Thyroid gland (tissue), 4 donors: ENCODE measurements at regions not wholly inside any gene's neighbourhood (a gene's known extent, or its start where the extent isn't known, plus 50 kb on each side); places are given as distances from the start of the nearest gene placed in this dataset.
A peak's percentile ranks its signal among the peaks of the same experiment; 100 is the strongest.

ENCODE experiments used
- DNase-seq, 2 donors: peaks; one replicate each; pipeline ENCODE4 v3.0.0-alpha.2; 2019
- H3K27ac ChIP-seq, 3 donors: fragments of 200-600 bp; sonication (generic); 1 replicate in 2 of 3; 2 replicates in 1 of 3; pipeline ENCODE4 v1.5.1; 2016 to 2019; ENCODE audit warnings: mild to moderate bottlenecking in 1 of 3, moderate library complexity in 1 of 3
- H3K27me3 ChIP-seq: fragments of 200-600 bp; sonication (generic); one replicate; pipeline ENCODE4 v1.5.1; 2019
- H3K36me3 ChIP-seq, 2 donors: fragments of 200-600 bp; sonication (generic); one replicate each; pipeline ENCODE4 v1.5.1; 2016 to 2019
- H3K4me1 ChIP-seq, 2 donors: fragments of 200-600 bp; sonication (generic); one replicate each; pipeline ENCODE4 v1.5.1; 2017 to 2019
- H3K4me3 ChIP-seq, 3 donors: fragments of 200-600 bp; sonication (generic); replicated peaks in 1 of 3; 1 replicate in 2 of 3; 2 replicates in 1 of 3; pipeline ENCODE4 v1.5.1; 2016; ENCODE audit warnings: mild to moderate bottlenecking in 1 of 3
- H3K9me3 ChIP-seq: fragments of 200-600 bp; sonication (generic); one replicate; pipeline ENCODE4 v1.5.1; 2017
- CTCF ChIP-seq, 6 experiments: fragments of 200-600 bp in 3 of 6; fragments of 450-650 bp in 3 of 6; sonication (generic) in 3 of 6; IDR thresholded peaks; one replicate each; pipeline ENCODE4 v1.5.1; 2016 to 2019; ENCODE audit warnings: antibody characterized with exemption in 6 of 6, mild to moderate bottlenecking in 2 of 6, inconsistent platforms in 1 of 6, moderate library complexity in 1 of 6
- POLR2A ChIP-seq, 2 donors: fragments of 450-650 bp; IDR thresholded peaks; one replicate each; pipeline ENCODE4 v1.6.1; 2017; ENCODE audit warnings: antibody characterized with exemption in 2 of 2, mild to moderate bottlenecking in 2 of 2, moderate library complexity in 1 of 2
- WGBS, 2 donors: methylation state at CpG; one replicate each; pipeline ENCODE4 v1.1.5; 2017; 5-methylcytosine and 5-hydroxymethylcytosine counted together
- intact Hi-C: fragments of 100-400 bp; cut with DNase I; formaldehyde crosslinking; loops from one replicate; pipeline ENCODE4 v1.15.1; 2023

- H3K36me3 ChIP-seq = no peaks in the 10 kb centered on the region
- intact Hi-C loops = no loop called here
- H3K4me3 ChIP-seq = no peak overlapping the region
- TF ChIP-seq POLR2A (IDR thresholded peaks at IDR 0.05) = no peak
- no peak for TF ChIP-seq CTCF (IDR thresholded peaks at IDR 0.05)
- no peaks in the 10 kb centered on the region for H3K9me3 ChIP-seq
- H3K27ac ChIP-seq = no peak overlapping the region
- 37 to 43% methylated on average over 1 of the region's 1 CpG for WGBS, 2 donors
- DNase-seq = peak; percentile 9 to 17
- peaks cover 0 to 4% of the 10 kb centered on the region in 2 donors for H3K4me1 ChIP-seq
- H3K27me3 ChIP-seq = no peaks in the 10 kb centered on the region
Observed at GRCh38 chr5:39486361-39486760, 61.6 kb upstream of the DAB2 start.

DNA sequence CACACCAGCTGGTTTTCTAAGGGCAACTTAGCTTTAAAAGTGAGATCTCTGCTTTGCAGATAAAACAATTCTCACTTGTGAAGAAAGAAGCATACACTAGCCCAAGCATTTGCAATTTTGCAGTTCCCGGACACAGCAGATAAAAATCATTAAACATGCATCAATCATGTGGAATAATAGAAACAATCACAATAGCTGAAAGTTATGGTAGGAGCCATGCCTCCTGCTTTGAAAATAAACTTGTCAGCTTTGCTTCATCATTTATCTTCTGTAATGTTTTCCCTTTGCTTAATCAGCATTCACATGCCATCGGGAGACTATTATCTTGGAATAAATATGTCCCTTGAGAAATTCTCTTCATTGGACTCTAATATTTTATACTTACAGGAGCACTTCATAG, 60.3 kb upstream of the DAB2 start:
- Histone ChIP-seq H3K27ac (no peak overlapping the region), H3K27me3 (no peaks in the 10 kb centered on the region), H3K9me3 (no peaks in the 10 kb centered on the region), H3K4me1 (peaks cover 0 to 4% of the 10 kb centered on the region in 2 donors), H3K4me3 (no peak overlapping the region), H3K36me3 (no peaks in the 10 kb centered on the region)
- no peak for DNase-seq
- 57 to 66% methylated on average over 2 of the region's 2 CpGs for WGBS, 2 donors
- intact Hi-C loops = no loop called here
- TF ChIP-seq CTCF (IDR thresholded peaks at IDR 0.05) = no peak
- TF ChIP-seq POLR2A (IDR thresholded peaks at IDR 0.05) = no peak

- Histone ChIP-seq H3K4me3 (no peak overlapping the region), H3K9me3 (no peaks in the 10 kb centered on the region), H3K4me1 (peaks cover 0 to 4% of the 10 kb centered on the region in 2 donors), H3K36me3 (no peaks in the 10 kb centered on the region), H3K27me3 (no peaks in the 10 kb centered on the region), H3K27ac (no peak overlapping the region)
- 70 to 93% methylated on average over 1 of the region's 1 CpG for WGBS, 2 donors
- no peak for TF ChIP-seq POLR2A (IDR thresholded peaks at IDR 0.05)
- no peak for TF ChIP-seq CTCF (IDR thresholded peaks at IDR 0.05)
- DNase-seq = no peak
- intact Hi-C loops = no loop called here
Observed at GRCh38 chr5:39484673-39485072, 59.9 kb upstream of the DAB2 start.

DNA sequence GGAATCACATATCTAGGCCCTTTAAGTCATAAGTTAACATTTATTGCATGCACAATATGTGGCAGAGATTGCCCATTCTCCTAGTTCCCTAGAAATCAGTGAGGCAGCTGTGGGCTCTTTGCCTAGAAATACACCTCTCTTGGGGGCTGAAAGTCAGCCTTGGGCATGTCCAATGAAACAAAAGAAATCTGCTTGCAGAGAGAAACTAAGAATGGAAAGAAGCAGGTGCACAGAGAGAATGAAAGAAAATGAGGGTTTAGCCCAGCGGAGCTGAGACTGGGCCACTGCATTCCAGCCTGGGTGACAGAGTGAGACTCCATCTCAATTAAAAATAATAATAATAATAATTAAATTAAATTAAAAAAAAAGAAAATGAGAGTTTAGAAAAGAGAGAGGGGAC, 57.3 kb upstream of the DAB2 start:
- Histone ChIP-seq H3K36me3 (no peaks in the 10 kb centered on the region), H3K4me3 (no peak overlapping the region), H3K27ac (no peak overlapping the region), H3K4me1 (peaks cover 0 to 4% of the 10 kb centered on the region in 2 donors), H3K9me3 (no peaks in the 10 kb centered on the region), H3K27me3 (no peaks in the 10 kb centered on the region)
- no peak for DNase-seq
- TF ChIP-seq CTCF (IDR thresholded peaks at IDR 0.05) (no peak), POLR2A (IDR thresholded peaks at IDR 0.05) (no peak)
- intact Hi-C loops = no loop called here
- WGBS, 2 donors = 95 to 97% methylated on average over 1 of the region's 1 CpG

DNA sequence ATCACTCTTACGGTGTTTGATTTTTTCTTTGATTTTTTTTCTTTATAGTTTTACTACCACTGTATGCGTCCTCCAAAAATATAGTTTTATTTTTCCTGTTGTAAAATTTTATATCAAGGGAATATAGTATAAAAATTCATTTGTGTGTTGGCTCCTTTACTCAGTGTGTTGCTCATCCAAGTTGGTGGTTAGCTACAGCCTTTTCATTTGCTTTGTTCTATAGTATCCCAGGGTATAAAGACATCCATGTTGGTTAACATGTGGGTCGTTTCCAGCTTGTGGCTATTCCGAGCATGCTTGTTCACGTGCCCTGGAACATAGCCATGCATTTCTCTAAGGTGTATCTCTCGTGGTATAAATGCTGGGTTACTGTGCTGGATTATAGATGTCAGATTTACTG, 54.8 kb upstream of the DAB2 start:
- H3K9me3 ChIP-seq = no peaks in the 10 kb centered on the region
- 84 to 94% methylated on average over 6 of the region's 6 CpGs for WGBS, 2 donors
- H3K4me1 ChIP-seq = no peaks in the 10 kb centered on the region
- no peak overlapping the region for H3K27ac ChIP-seq
- DNase-seq = no peak
- H3K4me3 ChIP-seq = no peak overlapping the region
- intact Hi-C loops = no loop called here
- no peak for TF ChIP-seq CTCF (IDR thresholded peaks at IDR 0.05)
- TF ChIP-seq POLR2A (IDR thresholded peaks at IDR 0.05) = no peak
- no peaks in the 10 kb centered on the region for H3K27me3 ChIP-seq
- H3K36me3 ChIP-seq = no peaks in the 10 kb centered on the region
